ENCODE measurements at regions not wholly inside any gene's neighbourhood (a gene's known extent, or its start where the extent isn't known, plus 50 kb on each side); places are given as distances from the start of the nearest gene placed in this dataset.
"Not testable (repeated sequence)": the region's sequence is repeated elsewhere in the genome, so short reads cannot be mapped to it uniquely, and the experiment has no call there.

DNA sequence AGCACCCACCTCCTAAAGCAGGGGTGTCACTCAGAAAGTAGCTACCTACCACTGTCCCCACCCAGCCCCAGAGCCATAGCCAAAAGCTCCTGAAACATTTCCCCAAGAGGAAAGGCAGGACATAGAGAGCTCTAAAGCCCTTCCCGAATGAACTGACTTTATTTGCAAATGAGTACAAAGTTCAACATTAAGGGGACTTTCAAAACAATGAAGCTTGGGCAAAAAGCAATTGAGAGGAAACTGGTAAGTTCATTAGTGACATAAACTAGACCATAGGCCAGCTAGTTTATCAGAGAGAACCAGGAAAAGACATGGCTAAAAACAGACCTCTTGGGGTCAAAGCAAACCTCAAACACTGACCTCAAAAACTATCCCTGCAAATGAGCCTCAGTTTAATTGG is 72.7 kb downstream of the IGLL5 start:
- ATAC-seq (no peak), DNase-seq (no peak)
- Mint-ChIP-seq H3K4me3 (no peak overlapping the region), H3K4me1 (no peaks in the 10 kb centered on the region), H3K9me3 (ENCODE audit: low read depth) (peaks cover 6% of the 10 kb centered on the region), H3K27ac (no peak overlapping the region), H3K27me3 (peaks cover 52% of the 10 kb centered on the region), H3K36me3 (no peaks in the 10 kb centered on the region)
- CTCF ChIA-PET: interaction anchor here (0.6 to 7.3 kb wide), 24 partner anchors 77 to 424 kb away, joined by 3 to 113 read pairs (median 4); partner anchors contain the start of gene GNAZ

DNA sequence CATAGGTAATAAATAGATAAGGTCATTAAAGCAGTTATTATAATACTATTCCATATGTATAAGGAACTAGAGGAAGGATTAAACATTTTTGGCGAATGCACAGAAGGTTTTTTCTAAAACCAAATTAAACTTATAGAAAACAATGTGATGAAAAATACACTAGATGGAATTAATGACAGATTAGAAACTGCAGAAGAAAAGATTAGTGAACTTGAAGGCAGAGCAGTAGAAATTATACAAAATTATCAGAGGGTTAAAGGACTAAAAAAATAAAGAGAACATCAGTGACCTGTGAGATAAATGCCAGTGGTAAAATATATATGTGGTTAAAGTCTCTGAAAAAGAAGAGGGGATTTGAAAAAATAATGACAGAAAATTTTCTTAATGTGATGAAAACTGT is 74.0 kb downstream of the IGLL5 start:
- no peak overlapping the region for H3K27ac Mint-ChIP-seq
- peaks cover 51% of the 10 kb centered on the region for H3K27me3 Mint-ChIP-seq
- DNase-seq (no peak), ATAC-seq (no peak)
- peaks cover 6% of the 10 kb centered on the region for H3K9me3 Mint-ChIP-seq (ENCODE audit: low read depth)
- H3K36me3 Mint-ChIP-seq: no peaks in the 10 kb centered on the region
- H3K4me3 Mint-ChIP-seq: no peak overlapping the region
- no peaks in the 10 kb centered on the region for H3K4me1 Mint-ChIP-seq
- CTCF ChIA-PET: interaction anchor here (1.3 to 7.3 kb wide), 5 partner anchors 78 to 208 kb away, joined by 3 to 113 read pairs (median 7); no protein-coding TSS in a partner anchor

DNA sequence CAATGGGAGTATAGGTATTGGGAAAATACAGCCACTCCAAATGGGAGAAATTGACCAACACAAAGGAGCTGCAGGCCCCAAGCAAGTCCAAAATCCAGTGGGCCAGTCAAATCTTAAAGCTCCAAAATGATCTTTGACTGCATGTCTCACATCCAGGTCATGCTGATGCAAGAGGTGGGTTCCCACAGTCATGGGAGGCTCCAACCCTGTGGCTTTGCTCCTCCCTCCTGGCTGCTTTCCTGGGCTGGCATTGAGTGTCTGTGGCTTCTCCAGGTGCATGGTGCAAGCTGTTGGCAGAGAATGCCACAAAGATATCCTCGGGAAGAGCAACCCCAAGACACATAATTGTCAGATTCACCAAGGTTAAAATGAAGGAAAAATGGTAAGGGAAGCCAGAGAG is 80.8 kb downstream of the IGLL5 start:
- Mint-ChIP-seq H3K4me3 (no peak overlapping the region), H3K27me3 (peaks cover 74% of the 10 kb centered on the region), H3K27ac (no peak overlapping the region), H3K4me1 (no peaks in the 10 kb centered on the region), H3K36me3 (no peaks in the 10 kb centered on the region), H3K9me3 (ENCODE audit: low read depth) (no peaks in the 10 kb centered on the region)
- no peak for ATAC-seq
- CTCF ChIA-PET: interaction anchor here (1.0 kb wide), 1 partner anchor 13 kb away, joined by 3 read pairs; no protein-coding TSS in a partner anchor
- no peak for DNase-seq

DNA sequence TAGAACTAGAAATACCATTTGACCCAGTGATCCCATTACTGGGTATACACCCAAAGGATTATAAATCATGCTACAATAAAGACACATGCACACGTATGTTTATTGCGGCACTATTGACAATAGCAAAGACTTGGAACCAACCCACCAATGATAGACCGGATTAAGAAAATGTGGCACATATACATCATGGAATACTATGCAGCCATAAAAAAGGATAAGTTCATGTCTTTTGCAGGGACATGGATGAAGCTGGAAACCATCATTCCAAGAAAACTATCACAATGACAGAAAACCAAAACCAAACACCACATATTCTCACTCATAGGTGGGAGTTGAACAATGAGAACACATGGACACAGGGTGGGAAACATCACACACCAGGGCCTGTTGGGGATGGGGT is 85.0 kb downstream of the IGLL5 start:
- H3K36me3 Mint-ChIP-seq; H3K4me3 Mint-ChIP-seq; ATAC-seq; CTCF ChIA-PET; DNase-seq; H3K27ac Mint-ChIP-seq; H3K4me1 Mint-ChIP-seq; H3K9me3 Mint-ChIP-seq (ENCODE audit: low read depth): not testable (repeated sequence)
- peaks cover 60% of the 10 kb centered on the region for H3K27me3 Mint-ChIP-seq

DNA sequence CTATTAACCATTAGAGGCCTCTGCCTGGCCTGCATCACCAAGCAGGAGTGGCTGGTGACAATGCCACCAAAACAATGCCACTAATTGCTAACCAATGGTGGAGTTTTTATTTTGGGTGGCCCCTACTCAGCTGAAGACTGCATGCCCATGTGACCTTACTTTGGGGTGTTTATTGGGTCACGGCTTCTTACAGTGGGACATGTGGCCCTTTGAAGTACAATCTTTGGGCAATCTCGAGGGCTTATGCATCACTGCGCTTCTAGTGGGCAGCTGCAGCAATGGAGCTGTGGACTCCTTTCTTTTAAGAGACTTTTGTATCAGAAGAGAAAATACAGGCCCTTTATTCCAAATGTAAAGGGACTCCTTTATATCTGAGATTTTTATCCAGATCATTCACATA is 85.7 kb downstream of the IGLL5 start:
- DNase-seq (no peak), ATAC-seq (no peak)
- Mint-ChIP-seq H3K9me3 (ENCODE audit: low read depth) (no peaks in the 10 kb centered on the region), H3K4me3 (no peak overlapping the region), H3K27me3 (peaks cover 61% of the 10 kb centered on the region), H3K4me1 (no peaks in the 10 kb centered on the region), H3K27ac (no peak overlapping the region), H3K36me3 (no peaks in the 10 kb centered on the region)
- CTCF ChIA-PET: no interaction called here

DNA sequence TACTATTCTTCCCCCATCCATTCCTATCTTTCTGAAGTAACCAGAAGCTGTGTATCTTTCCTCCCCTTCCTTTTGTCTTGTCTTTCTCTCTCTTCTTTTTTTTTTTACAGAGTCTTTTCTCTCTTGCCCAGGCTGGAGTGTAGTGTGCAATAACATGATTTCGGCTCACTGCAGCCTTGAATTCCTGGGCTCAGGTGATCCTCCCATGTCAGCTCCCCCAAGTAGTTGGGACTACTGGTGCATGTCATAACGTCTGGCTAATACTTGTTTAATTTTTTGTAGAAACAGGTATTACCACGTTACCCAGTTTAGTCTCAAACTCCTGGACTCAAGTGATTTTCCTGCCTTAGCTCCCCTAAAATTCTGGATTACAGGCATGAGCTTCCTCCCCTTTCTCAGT is 86.5 kb downstream of the IGLL5 start:
- no peak overlapping the region for H3K27ac Mint-ChIP-seq
- no peaks in the 10 kb centered on the region for H3K9me3 Mint-ChIP-seq (ENCODE audit: low read depth)
- peaks cover 59% of the 10 kb centered on the region for H3K27me3 Mint-ChIP-seq
- ATAC-seq (no peak), DNase-seq (no peak)
- H3K36me3 Mint-ChIP-seq: no peaks in the 10 kb centered on the region
- CTCF ChIA-PET: interaction anchor here (1.0 kb wide), 1 partner anchor 19 kb away, joined by 3 read pairs; no protein-coding TSS in a partner anchor
- H3K4me3 Mint-ChIP-seq: no peak overlapping the region
- no peaks in the 10 kb centered on the region for H3K4me1 Mint-ChIP-seq

DNA sequence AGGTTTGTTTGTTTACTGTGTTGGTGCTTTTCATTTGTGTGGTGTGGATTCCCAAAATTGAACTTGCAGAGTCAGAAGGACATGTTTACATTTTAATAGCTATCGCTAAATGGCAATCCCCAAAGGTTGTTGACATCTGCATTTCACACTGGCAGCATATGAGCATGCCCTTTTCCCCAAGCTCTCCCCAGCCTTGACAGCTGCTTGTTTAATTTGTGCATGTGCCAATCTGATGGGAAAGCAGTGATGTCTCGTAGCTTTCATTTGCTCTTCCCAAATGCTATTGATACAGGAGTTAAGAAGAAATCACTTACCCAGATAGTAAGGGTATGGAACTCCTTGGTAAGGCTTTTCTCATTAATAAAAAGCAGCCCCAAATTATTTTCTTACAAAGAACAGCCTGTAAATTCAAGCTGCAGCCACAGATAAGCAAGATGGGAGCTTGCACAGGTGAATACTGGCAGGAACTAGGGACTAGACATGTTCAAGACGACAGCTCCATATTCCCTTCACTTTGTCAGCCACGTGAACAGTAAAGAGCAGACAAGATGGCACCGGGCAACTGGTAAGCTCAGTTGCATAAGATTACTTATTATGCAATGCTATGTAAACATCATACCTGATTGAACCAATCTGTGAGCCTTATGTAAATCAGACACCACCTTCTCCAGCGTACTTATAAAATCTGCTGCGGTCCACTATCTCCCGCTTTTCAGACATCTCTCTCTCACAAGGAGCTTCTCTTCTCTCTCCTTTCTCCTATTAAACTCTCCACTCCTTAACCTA is 87.4 kb downstream of the IGLL5 start:
- H3K4me1 Mint-ChIP-seq: no peaks in the 10 kb centered on the region

DNA sequence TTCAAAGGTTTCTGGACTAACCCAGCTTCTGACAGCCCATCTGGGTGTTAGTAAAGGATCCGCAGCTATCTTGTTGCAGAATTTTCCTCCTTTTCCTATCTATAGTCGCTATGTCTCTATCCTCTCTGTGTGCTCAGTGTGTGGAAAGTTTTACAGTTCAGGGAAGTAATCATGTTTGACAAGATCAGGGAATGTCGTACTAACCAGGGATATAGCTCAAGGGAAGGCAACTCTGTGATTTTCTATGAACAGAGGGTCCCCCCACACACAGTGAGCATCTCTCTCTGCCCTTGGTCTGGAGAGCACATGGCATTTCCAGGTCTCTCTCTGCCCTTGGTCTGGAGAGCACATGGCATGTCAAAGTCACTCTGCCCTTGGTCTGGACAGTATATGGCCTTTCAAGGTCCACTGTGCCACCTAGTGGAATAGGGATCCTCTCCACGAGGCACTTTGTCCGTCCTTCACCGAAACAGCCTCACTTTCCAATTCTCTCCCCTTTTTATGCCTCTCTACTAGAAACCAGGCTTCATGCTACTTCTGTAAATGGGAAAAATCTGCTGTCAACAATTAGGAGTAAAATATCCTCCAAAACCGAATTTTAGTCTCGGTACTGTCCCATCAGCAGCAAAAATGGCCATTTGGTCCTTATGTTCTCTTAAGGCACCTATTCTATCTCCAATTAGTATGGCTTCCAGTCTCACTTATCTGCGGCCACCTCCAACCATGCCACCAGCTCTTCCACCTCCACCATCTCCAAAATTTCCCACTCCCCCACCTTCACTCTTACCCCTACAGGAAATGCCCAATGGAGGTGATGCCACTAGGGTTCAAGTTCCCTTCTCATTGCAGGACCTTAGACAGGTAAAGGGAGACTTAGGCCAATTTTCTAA is 88.7 kb downstream of the IGLL5 start:
- Mint-ChIP-seq H3K9me3 (ENCODE audit: low read depth) (peaks cover 4% of the 10 kb centered on the region), H3K27ac (no peak overlapping the region), H3K4me1 (no peaks in the 10 kb centered on the region), H3K27me3 (peaks cover 43% of the 10 kb centered on the region), H3K36me3 (no peaks in the 10 kb centered on the region), H3K4me3 (no peak overlapping the region)
- no peak for ATAC-seq
- no peak for DNase-seq
- CTCF ChIA-PET: no interaction called here

More for the DNA sequence above, 87.4 kb downstream of the IGLL5 start:
- Mint-ChIP-seq H3K27ac (no peak overlapping the region), H3K27me3 (peaks cover 51% of the 10 kb centered on the region), H3K4me3 (no peak overlapping the region), H3K36me3 (no peaks in the 10 kb centered on the region), H3K9me3 (ENCODE audit: low read depth) (no peaks in the 10 kb centered on the region)
- ATAC-seq: no peak
- CTCF ChIA-PET: interaction anchor here (1.0 kb wide), 1 partner anchor 20 kb away, joined by 3 read pairs; no protein-coding TSS in a partner anchor
- DNase-seq: no peak

DNA sequence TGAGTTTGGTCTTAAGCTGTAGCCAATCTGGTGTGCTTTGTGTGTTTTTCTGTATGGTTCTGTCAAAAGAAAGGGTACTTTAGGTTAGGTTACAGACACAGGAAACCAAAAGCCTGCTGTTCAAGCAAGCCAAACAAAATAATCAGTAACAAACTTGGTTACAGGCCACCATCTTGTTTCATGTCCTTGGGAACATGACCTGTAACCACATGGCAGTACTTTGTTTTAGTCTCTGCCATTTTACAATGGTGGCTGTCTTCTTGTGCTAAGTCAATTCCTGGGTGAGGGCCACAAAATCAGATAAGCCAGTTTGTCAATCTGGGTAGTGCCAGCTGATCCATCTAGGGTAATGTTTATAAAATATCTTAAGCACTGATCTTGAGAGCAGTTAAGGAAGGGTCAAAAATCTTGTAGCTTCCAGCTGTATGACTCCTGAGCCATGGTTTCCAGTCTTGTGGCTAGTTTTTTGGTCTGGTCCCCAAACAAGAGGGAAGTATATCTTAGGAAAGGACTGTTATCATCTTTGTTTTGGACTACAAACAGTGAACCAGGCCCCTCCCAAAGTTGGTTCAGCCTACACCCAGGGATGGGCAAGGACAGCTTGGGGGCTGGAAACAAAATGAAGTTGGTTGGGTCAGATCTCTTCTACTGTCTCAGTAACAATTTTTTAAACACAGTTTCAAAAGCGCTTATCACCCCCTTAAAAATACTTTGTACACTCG is 90.0 kb downstream of the IGLL5 start:
- Mint-ChIP-seq H3K4me1 (no peaks in the 10 kb centered on the region), H3K27me3 (peaks cover 35% of the 10 kb centered on the region), H3K27ac (no peak overlapping the region), H3K36me3 (no peaks in the 10 kb centered on the region), H3K9me3 (ENCODE audit: low read depth) (peaks cover 9% of the 10 kb centered on the region), H3K4me3 (no peak overlapping the region)
- CTCF ChIA-PET: no interaction called here
- ATAC-seq (no peak), DNase-seq (no peak)

DNA sequence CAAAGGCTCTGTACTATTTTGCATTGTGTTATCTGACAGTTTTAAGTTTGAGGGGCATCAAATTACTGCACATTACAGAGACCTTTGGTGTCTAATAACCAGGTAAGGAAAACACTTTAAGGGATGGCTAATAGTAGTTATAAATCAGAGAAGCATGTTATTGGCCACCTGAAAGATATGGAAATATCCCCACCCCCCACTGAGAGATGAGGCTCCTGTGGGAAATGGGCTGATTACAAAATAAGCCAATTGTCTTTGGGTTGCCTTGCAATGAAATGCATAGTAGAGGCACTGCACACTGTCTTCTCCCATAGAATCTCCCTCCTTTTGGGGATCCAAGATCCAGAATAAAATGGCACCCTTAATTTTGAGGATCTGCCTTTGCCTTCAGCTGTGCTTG is 91.0 kb downstream of the IGLL5 start:
- no peak overlapping the region for H3K4me3 Mint-ChIP-seq
- no peaks in the 10 kb centered on the region for H3K36me3 Mint-ChIP-seq
- ATAC-seq (no peak), DNase-seq (no peak)
- H3K9me3 Mint-ChIP-seq (ENCODE audit: low read depth): peaks cover 9% of the 10 kb centered on the region
- peaks cover 35% of the 10 kb centered on the region for H3K27me3 Mint-ChIP-seq
- H3K27ac Mint-ChIP-seq: no peak overlapping the region
- CTCF ChIA-PET: no interaction called here
- no peaks in the 10 kb centered on the region for H3K4me1 Mint-ChIP-seq

DNA sequence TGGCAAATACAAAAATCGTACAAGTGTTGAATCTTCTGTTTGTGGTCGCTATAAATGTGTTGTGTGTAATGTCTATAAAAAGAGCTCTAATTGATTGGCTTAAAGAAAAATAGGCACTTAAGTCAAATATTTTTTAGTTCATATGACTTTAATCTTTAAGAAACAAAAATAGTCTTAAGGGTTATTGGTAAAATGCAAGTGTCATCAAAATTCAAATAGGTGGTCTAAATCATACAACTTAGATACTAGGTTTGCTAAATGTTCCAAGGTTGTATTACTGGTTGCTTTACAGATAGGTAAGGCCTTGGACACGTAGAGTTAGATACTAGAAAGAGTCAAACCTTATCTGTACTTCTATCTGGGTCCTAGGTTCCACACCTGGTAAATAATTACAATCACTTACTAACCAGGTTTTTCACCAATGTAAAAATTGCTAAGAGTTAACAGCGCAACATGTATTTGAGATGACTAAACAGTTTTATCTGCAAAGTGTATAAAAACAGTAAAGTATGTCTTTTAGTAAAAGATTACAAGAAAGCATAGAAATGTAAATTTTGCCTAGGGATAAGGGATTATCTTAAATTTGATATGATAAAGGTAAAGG is 91.1 kb upstream of the GNAZ start:
- no peak overlapping the region for H3K27ac Mint-ChIP-seq
- no peak for DNase-seq
- CTCF ChIA-PET: no interaction called here
- H3K27me3 Mint-ChIP-seq: peaks cover 33% of the 10 kb centered on the region
- H3K4me3 Mint-ChIP-seq: no peak overlapping the region
- no peak for ATAC-seq
- H3K4me1 Mint-ChIP-seq: no peaks in the 10 kb centered on the region
- H3K36me3 Mint-ChIP-seq: no peaks in the 10 kb centered on the region
- H3K9me3 Mint-ChIP-seq (ENCODE audit: low read depth): peaks cover 9% of the 10 kb centered on the region

DNA sequence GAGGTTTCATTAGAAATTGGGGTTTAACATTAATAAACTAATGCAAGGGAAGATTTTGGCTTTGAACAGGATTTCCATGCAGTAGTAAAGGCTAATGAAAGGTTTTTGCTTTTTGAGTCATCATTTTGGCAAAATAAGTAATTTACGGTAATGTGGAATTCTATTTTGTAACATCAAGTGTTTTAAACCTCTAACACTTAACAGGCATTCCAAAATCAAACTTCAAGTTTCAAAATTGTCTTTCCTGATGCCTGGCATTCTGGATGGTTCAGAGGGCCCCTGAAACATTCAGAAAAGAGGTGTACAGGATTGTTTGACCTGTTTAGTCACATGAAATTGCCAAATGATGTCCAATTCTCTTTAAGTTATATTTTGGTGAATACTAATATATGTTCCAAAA is 90.4 kb upstream of the GNAZ start:
- Mint-ChIP-seq H3K4me3 (no peak overlapping the region), H3K9me3 (ENCODE audit: low read depth) (peaks cover 9% of the 10 kb centered on the region), H3K27me3 (peaks cover 26% of the 10 kb centered on the region), H3K4me1 (no peaks in the 10 kb centered on the region), H3K36me3 (no peaks in the 10 kb centered on the region), H3K27ac (no peak overlapping the region)
- CTCF ChIA-PET: no interaction called here
- ATAC-seq (no peak), DNase-seq (no peak)
